OCI-LY1 (cell line): ENCODE measurements at regions not wholly inside any gene's neighbourhood (a gene's known extent, or its start where the extent isn't known, plus 50 kb on each side); places are given as distances from the start of the nearest gene placed in this dataset.

Experiments
- EZH2 ChIP-seq: fragments of 200-600 bp; sonication (generic), shearing (Covaris generic); IDR thresholded peaks from 2 replicates; pipeline ENCODE4 v1.8.0; 2017; ENCODE audit warnings: borderline replicate concordance, mixed run types, mild to moderate bottlenecking, antibody characterized with exemption, low read length, moderate library complexity, mixed read lengths
- TF ChIP-seq, protein P1 (sequence below): fragments of 200-600 bp; sonication (generic), shearing (Covaris generic); IDR thresholded peaks from 2 replicates; pipeline ENCODE4 v1.5.1; 2017; ENCODE audit warnings: mild to moderate bottlenecking, antibody characterized with exemption, low read length, moderate library complexity, mixed read lengths

DNA sequence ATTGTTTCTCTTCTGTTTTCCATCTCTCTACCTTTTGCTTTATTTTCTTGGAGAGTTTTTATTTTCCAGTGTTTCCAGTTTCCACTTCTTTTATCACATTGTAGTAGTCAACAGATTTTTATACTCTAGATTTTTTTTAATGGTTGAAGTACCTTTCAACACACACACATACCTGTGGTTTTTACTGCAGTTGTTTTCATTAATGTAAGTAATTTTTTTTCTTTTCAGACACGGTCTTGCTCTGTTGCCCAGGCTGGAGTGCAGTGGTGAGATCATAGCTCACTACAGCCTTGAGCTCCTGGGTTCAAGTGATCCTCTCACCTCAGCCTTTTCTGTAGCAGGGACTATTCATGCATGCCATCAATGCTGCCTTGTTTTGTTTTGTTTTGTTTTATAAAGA lies 472.5 kb upstream of the SGO1 start:
- TF ChIP-seq, protein P1, sequence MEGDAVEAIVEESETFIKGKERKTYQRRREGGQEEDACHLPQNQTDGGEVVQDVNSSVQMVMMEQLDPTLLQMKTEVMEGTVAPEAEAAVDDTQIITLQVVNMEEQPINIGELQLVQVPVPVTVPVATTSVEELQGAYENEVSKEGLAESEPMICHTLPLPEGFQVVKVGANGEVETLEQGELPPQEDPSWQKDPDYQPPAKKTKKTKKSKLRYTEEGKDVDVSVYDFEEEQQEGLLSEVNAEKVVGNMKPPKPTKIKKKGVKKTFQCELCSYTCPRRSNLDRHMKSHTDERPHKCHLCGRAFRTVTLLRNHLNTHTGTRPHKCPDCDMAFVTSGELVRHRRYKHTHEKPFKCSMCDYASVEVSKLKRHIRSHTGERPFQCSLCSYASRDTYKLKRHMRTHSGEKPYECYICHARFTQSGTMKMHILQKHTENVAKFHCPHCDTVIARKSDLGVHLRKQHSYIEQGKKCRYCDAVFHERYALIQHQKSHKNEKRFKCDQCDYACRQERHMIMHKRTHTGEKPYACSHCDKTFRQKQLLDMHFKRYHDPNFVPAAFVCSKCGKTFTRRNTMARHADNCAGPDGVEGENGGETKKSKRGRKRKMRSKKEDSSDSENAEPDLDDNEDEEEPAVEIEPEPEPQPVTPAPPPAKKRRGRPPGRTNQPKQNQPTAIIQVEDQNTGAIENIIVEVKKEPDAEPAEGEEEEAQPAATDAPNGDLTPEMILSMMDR: no peak
- no peak for TF ChIP-seq EZH2
